Psoas muscle (tissue), 7 donors: ENCODE measurements at regions not wholly inside any gene's neighbourhood (a gene's known extent, or its start where the extent isn't known, plus 50 kb on each side); places are given as distances from the start of the nearest gene placed in this dataset.

Source experiments
- ATAC-seq, 4 donors: fragments of 200-7000 bp; cut with Tn5 transposase; one replicate each; pipeline ENCODE4 v1.9.1; 2020; ENCODE audit warnings: moderate library complexity in 3 of 4, mild to moderate bottlenecking in 2 of 4
- DNase-seq, 2 donors: peaks; one replicate each; pipeline ENCODE4 v3.0.0-alpha.2; 2020
- H3K27ac ChIP-seq: fragments of 200-600 bp; one replicate; pipeline ENCODE4 v1.8.0; 2022
- H3K27me3 ChIP-seq, 3 donors: fragments of 200-600 bp in 1 of 3; one replicate each; pipeline versions ENCODE4 v1.6.1 to v1.8.0; 2013 to 2022; ENCODE audit warnings: low read length in 2 of 3, mild to moderate bottlenecking in 2 of 3, moderate library complexity in 1 of 3; ENCODE audit not compliant: insufficient read depth in 3 of 3
- H3K36me3 ChIP-seq, 2 donors: fragments of 200-600 bp in 1 of 2; one replicate each; pipeline versions ENCODE4 v1.6.1 to v1.8.0; 2013 to 2022; ENCODE audit warnings: low read depth in 1 of 2, mild to moderate bottlenecking in 1 of 2, moderate library complexity in 1 of 2; ENCODE audit not compliant: insufficient read depth in 1 of 2
- H3K4me1 ChIP-seq: fragments of 200-600 bp; one replicate; pipeline ENCODE4 v1.8.0; 2022
- H3K4me3 ChIP-seq: fragments of 200-600 bp; one replicate; pipeline ENCODE4 v1.8.0; 2022; ENCODE audit warnings: mild to moderate bottlenecking
- H3K9me3 ChIP-seq: fragments of 200-600 bp; one replicate; pipeline ENCODE4 v1.8.0; 2022
- CTCF ChIP-seq: fragments of 200-600 bp; IDR thresholded peaks from one replicate; pipeline ENCODE4 v1.8.0; 2022; ENCODE audit warnings: antibody characterized with exemption
- WGBS, 3 donors: extraction: QIAGEN DNeasy Blood & Tissue Kit; methylation state at CpG; one replicate each; pipeline versions ENCODE4 v1.1.6 to v1.1.7; 2013; 5-methylcytosine and 5-hydroxymethylcytosine counted together
- intact Hi-C, 2 donors: fragments of 100-400 bp; cut with DNase I; formaldehyde crosslinking; loops; one replicate each; pipeline versions ENCODE4 v1.11.0 to v1.14.2; 2022
- donor health status: healthy with polysubstance abuse.
- donor health status: DM: no; HTN: no; CAD: no; lungs with moderate emphysema.
- donor health status: Bipolar disorder and iron deficiency.
- donor health status: healthy.
- donor health status: DM: yes; HTN: yes; CAD: no.
- donor health status: DM: no; HTN: no; CAD: no.
- donor health status: DM: yes; HTN: yes; CAD: no.

- Histone ChIP-seq H3K27me3 (no peaks in the 10 kb centered on the region), H3K4me1 (no peaks in the 10 kb centered on the region), H3K9me3 (no peaks in the 10 kb centered on the region), H3K27ac (no peak overlapping the region), H3K36me3 (no peaks in the 10 kb centered on the region), H3K4me3 (no peak overlapping the region)
- ATAC-seq (no peak), DNase-seq (no peak)
- 76 to 81% (median 81%) methylated on average over 3 of the region's 3 CpGs for WGBS, 3 donors
- no peak for TF ChIP-seq CTCF
- intact Hi-C loops, result no loop called here
Measured at GRCh38 chr4:110788302-110788701, 165.4 kb upstream of the PITX2 start.

- Histone ChIP-seq H3K27ac (no peak overlapping the region), H3K9me3 (no peaks in the 10 kb centered on the region), H3K36me3 (no peaks in the 10 kb centered on the region), H3K4me1 (no peaks in the 10 kb centered on the region), H3K4me3 (no peak overlapping the region), H3K27me3 (no peaks in the 10 kb centered on the region)
- intact Hi-C loops, result no loop called here
- no peak for TF ChIP-seq CTCF
- 87 to 97% (median 90%) methylated on average over 1 of the region's 1 CpG for WGBS, 3 donors
- ATAC-seq (no peak), DNase-seq (no peak)
Measured at GRCh38 chr4:110792036-110792435, 169.2 kb upstream of the PITX2 start.

- Histone ChIP-seq H3K27me3 (no peaks in the 10 kb centered on the region), H3K27ac (no peak overlapping the region), H3K4me3 (no peak overlapping the region), H3K4me1 (no peaks in the 10 kb centered on the region), H3K9me3 (no peaks in the 10 kb centered on the region), H3K36me3 (no peaks in the 10 kb centered on the region)
- 45 to 62% (median 58%) methylated on average over 4 of the region's 4 CpGs for WGBS, 3 donors
- ATAC-seq, result peak in 2 of 4 donors; percentile 73 to 75
- intact Hi-C loops, result no loop called here
- DNase-seq, result no peak
- TF ChIP-seq CTCF, result no peak
Measured at GRCh38 chr4:110793381-110793801, 170.5 kb upstream of the PITX2 start.

- H3K27ac ChIP-seq, result no peak overlapping the region
- DNase-seq, result no peak
- 42 to 47% (median 45%) methylated on average over 5 of the region's 5 CpGs for WGBS, 3 donors
- no peaks in the 10 kb centered on the region for H3K9me3 ChIP-seq
- TF ChIP-seq CTCF, result no peak
- H3K4me1 ChIP-seq, result no peaks in the 10 kb centered on the region
- no peaks in the 10 kb centered on the region for H3K27me3 ChIP-seq
- intact Hi-C loops, result no loop called here
- H3K4me3 ChIP-seq, result no peak overlapping the region
- peak in 2 of 4 donors; percentile 35 to 46 for ATAC-seq
- H3K36me3 ChIP-seq, result no peaks in the 10 kb centered on the region
Measured at GRCh38 chr4:110793890-110794554, 171.1 kb upstream of the PITX2 start.

GRCh38 chr4:110795971-110796370 is 173.1 kb upstream of the PITX2 start:
- whole genome bisulfite sequencing, 3 donors, result 72 to 93% (median 88%) methylated on average over 1 of the region's 1 CpG
- H3K27me3 ChIP-seq, result no peaks in the 10 kb centered on the region
- no peaks in the 10 kb centered on the region for H3K9me3 ChIP-seq
- no peaks in the 10 kb centered on the region for H3K36me3 ChIP-seq
- no peak overlapping the region for H3K27ac ChIP-seq
- no peak overlapping the region for H3K4me3 ChIP-seq
- H3K4me1 ChIP-seq, result no peaks in the 10 kb centered on the region
- DNase-seq (no peak), ATAC-seq (no peak)
- no peak for TF ChIP-seq CTCF
- intact Hi-C loops, result no loop called here
